SU-DHL-6 (cell line): ENCODE measurements at regions not wholly inside any gene's neighbourhood (a gene's known extent, or its start where the extent isn't known, plus 50 kb on each side); places are given as distances from the start of the nearest gene placed in this dataset.
"Not testable (repeated sequence)": the region's sequence is repeated elsewhere in the genome, so short reads cannot be mapped to it uniquely, and the experiment has no call there.

Experiments
- H2AFZ ChIP-seq: fragments of 200-600 bp; sonication (generic); 2 replicates; pipeline ENCODE4 v1.6.1; 2014; ENCODE audit warnings: low read depth, mild to moderate bottlenecking, moderate library complexity, mixed read lengths, antibody characterized with exemption, low read length; ENCODE audit not compliant: severe bottlenecking
- H3F3A ChIP-seq: fragments of 200-600 bp; shearing (Covaris generic); 2 replicates; pipeline ENCODE4 v1.6.0; 2016; ENCODE audit warnings: antibody characterized with exemption, mild to moderate bottlenecking; ENCODE audit not compliant: insufficient read depth
- H3K27ac ChIP-seq: fragments of 200-600 bp; sonication (generic); 2 replicates; pipeline ENCODE4 v1.5.1; 2016; ENCODE audit warnings: low read depth, mild to moderate bottlenecking, low read length, moderate library complexity, mixed read lengths
- H3K27me3 ChIP-seq: fragments of 200-600 bp; sonication (generic), shearing (Covaris generic); 2 replicates; pipeline ENCODE4 v1.6.0; 2014; ENCODE audit warnings: mild to moderate bottlenecking, low read length
- H3K36me3 ChIP-seq: fragments of 200-600 bp; sonication (generic); 2 replicates; pipeline ENCODE4 v1.6.1; 2014; ENCODE audit warnings: mild to moderate bottlenecking, low read length, mixed read lengths
- H3K4me2 ChIP-seq: fragments of 300-600, 200-600 bp; shearing (Covaris generic), sonication (generic); 2 replicates; pipeline ENCODE4 v1.6.0; 2014; ENCODE audit warnings: low read length, low read depth, mild to moderate bottlenecking; ENCODE audit not compliant: poor library complexity, severe bottlenecking
- H3K4me3 ChIP-seq: fragments of 200-600 bp; sonication (generic); 2 replicates; pipeline ENCODE4 v1.5.1; 2014; ENCODE audit warnings: antibody characterized with exemption, low read length, mild to moderate bottlenecking, mixed read lengths; ENCODE audit not compliant: insufficient read depth, poor library complexity, severe bottlenecking
- H3K79me2 ChIP-seq: fragments of 200-600 bp; sonication (generic); 2 replicates; pipeline ENCODE4 v1.6.1; 2014; ENCODE audit warnings: mild to moderate bottlenecking, low read length, moderate library complexity; ENCODE audit not compliant: insufficient read depth
- H3K9ac ChIP-seq: fragments of 200-600 bp; sonication (generic); 2 replicates; pipeline ENCODE4 v1.7.0; 2014; ENCODE audit warnings: mild to moderate bottlenecking, low read length
- H3K9me2 ChIP-seq: fragments of 200-600 bp; sonication (generic); replicated peaks from 2 replicates; pipeline ENCODE4 v1.6.1; 2014; ENCODE audit warnings: low read length; ENCODE audit not compliant: insufficient read depth
- H3K9me3 ChIP-seq: fragments of 200-600 bp; sonication (generic); 2 replicates; pipeline ENCODE4 v1.6.1; 2014; ENCODE audit warnings: low read length, mixed read lengths; ENCODE audit not compliant: insufficient read depth
- H4K20me1 ChIP-seq: fragments of 200-600 bp; sonication (generic); 2 replicates; pipeline ENCODE4 v1.6.1; 2014; ENCODE audit warnings: low read depth, mild to moderate bottlenecking, antibody characterized with exemption, low read length, moderate library complexity, mixed read lengths
- EZH2phosphoT487 ChIP-seq: fragments of 200-600 bp; sonication (generic), shearing (Covaris generic); conservative IDR thresholded peaks from 2 replicates; pipeline ENCODE4 v1.6.1; 2018; ENCODE audit warnings: mild to moderate bottlenecking, antibody characterized with exemption, low read length, moderate library complexity, mixed read lengths
- TF ChIP-seq, protein P1 (sequence below): fragments of 200-600 bp; sonication (generic); IDR thresholded peaks from one replicate; pipeline ENCODE4 v1.5.1; 2017; ENCODE audit warnings: antibody characterized with exemption, mild to moderate bottlenecking, low read length, moderate library complexity; ENCODE audit not compliant: insufficient read depth, poor library complexity, severe bottlenecking

DNA sequence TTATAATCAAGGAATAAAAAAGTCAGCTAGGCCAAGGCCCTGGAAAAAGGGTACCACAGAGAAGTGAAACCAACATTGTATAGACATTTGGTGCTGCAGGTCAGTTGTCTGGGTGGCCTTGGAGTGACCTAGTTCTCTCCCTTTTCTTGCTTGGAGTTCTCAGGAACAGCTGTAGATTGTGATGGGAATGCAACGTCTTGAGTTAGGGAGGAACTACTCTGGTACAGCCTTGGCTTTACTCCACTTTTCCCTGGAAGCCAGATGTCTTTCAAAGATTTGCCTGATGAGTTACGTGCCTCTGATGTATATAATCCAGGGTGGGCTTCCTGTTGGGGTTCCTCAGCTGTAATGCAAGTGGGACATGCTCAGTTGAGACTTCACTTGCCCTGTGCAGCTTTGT lies 694.7 kb downstream of the HTR1B start:
- Histone ChIP-seq H3K4me2 (no peak overlapping the region), H2AFZ (no peak overlapping the region), H3K79me2 (no peaks in the 10 kb centered on the region), H3K27me3 (no peaks in the 10 kb centered on the region), H3K27ac (no peak overlapping the region), H3K36me3 (no peaks in the 10 kb centered on the region), H4K20me1 (no peaks in the 10 kb centered on the region), H3K9me2 (no peaks in the 10 kb centered on the region), H3K9ac (no peak overlapping the region), H3K9me3 (no peaks in the 10 kb centered on the region), H3K4me3 (no peak overlapping the region), H3F3A (no peaks in the 10 kb centered on the region)
- TF ChIP-seq, protein P1, sequence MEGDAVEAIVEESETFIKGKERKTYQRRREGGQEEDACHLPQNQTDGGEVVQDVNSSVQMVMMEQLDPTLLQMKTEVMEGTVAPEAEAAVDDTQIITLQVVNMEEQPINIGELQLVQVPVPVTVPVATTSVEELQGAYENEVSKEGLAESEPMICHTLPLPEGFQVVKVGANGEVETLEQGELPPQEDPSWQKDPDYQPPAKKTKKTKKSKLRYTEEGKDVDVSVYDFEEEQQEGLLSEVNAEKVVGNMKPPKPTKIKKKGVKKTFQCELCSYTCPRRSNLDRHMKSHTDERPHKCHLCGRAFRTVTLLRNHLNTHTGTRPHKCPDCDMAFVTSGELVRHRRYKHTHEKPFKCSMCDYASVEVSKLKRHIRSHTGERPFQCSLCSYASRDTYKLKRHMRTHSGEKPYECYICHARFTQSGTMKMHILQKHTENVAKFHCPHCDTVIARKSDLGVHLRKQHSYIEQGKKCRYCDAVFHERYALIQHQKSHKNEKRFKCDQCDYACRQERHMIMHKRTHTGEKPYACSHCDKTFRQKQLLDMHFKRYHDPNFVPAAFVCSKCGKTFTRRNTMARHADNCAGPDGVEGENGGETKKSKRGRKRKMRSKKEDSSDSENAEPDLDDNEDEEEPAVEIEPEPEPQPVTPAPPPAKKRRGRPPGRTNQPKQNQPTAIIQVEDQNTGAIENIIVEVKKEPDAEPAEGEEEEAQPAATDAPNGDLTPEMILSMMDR: no peak
- no peak for TF ChIP-seq EZH2phosphoT487

DNA sequence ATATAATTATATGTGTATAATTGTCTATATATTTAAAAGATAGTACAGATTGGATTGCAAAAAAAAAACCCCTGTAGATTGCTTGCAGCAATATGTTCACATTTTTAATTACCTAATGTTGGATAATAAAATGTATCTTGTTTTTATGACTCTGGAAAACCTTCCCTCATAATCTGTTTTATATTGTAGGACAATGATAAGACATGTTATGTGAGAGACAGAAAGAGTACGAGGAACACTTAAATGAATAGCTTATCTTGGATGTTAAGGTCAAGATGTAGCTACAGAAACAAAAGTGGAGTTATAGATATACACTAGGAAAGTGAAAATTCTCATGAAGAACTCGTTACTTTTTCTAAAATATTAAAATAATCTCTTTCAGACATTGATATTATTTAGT lies 691.6 kb upstream of the IMPG1 start:
- H3K9me2 ChIP-seq: no peaks in the 10 kb centered on the region
- no peak overlapping the region for H3K4me2 ChIP-seq
- no peaks in the 10 kb centered on the region for H3K36me3 ChIP-seq
- no peak for TF ChIP-seq EZH2phosphoT487
- TF ChIP-seq, protein P1: no peak
- H4K20me1 ChIP-seq: no peaks in the 10 kb centered on the region
- H3K27ac ChIP-seq: no peak overlapping the region
- H3K9me3 ChIP-seq: no peaks in the 10 kb centered on the region
- H3K9ac ChIP-seq: no peak overlapping the region
- no peak overlapping the region for H3K4me3 ChIP-seq
- no peaks in the 10 kb centered on the region for H3K27me3 ChIP-seq
- no peaks in the 10 kb centered on the region for H3K79me2 ChIP-seq
- H2AFZ ChIP-seq: no peak overlapping the region
- H3F3A ChIP-seq: no peaks in the 10 kb centered on the region

DNA sequence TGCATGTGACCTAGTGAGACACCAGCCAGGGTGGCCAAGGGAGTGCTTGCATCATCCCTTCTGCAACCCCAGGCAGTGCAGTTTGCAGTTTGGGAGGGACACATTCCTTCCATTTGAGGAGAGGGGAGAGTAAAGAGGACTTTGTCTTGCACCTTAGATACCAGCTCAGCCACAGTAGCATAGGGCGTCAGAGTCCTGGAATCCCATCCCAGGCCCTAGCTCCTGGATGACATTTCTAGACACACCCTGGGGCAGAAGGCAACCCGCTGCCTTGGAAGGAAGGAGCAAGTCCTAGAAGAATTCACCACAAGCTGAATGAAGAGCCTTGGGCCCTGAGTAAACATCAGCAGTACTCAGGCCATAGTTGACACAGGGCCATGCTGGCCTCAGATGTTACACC lies 680.4 kb upstream of the IMPG1 start:
- Histone ChIP-seq H3K27ac (no peak overlapping the region), H3K4me2 (no peak overlapping the region), H4K20me1 (no peaks in the 10 kb centered on the region), H3K4me3 (no peak overlapping the region), H3F3A (no peaks in the 10 kb centered on the region), H3K9ac (no peak overlapping the region), H3K27me3 (no peaks in the 10 kb centered on the region), H3K36me3 (no peaks in the 10 kb centered on the region), H2AFZ (no peak overlapping the region), H3K79me2 (no peaks in the 10 kb centered on the region), H3K9me3 (no peaks in the 10 kb centered on the region), H3K9me2 (no peaks in the 10 kb centered on the region)
- TF ChIP-seq, protein P1: no peak
- TF ChIP-seq EZH2phosphoT487: no peak

DNA sequence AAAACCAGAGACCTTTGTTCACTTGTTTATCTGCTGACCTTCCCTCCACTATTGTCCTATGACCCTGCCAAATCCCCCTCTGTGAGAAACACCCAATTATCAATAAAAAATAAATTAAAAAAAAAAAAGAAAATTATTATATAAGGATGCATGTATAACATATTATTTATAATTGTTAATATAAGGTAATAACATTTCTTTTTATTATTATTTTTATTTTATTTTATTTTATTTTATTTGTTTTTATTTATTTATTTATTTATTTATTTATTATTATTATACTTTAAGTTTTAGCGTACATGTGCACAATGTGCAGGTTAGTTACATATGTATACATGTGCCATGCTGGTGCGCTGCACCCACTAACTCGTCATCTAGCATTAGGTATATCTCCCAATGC lies 672.9 kb upstream of the IMPG1 start:
- not testable (repeated sequence) for H3K4me2 ChIP-seq, H3K9me3 ChIP-seq, H4K20me1 ChIP-seq, H3F3A ChIP-seq, H3K9me2 ChIP-seq, H3K36me3 ChIP-seq, H3K27ac ChIP-seq, H2AFZ ChIP-seq, H3K4me3 ChIP-seq, H3K27me3 ChIP-seq, H3K9ac ChIP-seq, H3K79me2 ChIP-seq

DNA sequence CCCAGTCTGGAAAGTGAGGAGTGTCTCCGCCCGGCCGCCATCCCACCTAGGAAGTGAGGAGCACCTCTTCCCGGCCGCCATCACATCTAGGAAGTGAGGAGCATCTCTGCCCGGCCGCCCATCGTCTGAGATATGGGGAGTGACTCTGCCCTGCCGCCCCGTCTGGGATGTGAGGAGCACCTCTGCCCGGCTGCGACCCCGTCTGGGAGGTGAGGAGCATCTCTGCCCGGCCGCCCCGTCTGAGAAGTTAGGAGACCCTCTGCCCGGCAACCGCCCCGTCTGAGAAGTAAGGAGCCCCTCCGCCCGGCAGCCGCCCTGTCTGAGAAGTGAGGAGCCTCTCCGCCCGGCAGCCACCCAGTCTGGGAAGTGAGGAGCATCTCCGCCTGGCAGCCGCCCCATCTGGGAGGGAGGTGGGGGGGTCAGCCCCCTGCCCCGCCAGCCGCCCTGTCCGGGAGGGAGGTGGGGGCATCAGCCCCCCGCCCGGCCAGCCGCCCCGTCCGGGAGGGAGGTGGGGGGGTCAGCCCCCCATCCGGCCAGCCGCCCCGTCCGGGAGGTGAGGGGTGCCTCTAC lies 671.8 kb upstream of the IMPG1 start:
- H3K27me3 ChIP-seq, H3K9ac ChIP-seq, H2AFZ ChIP-seq, H4K20me1 ChIP-seq, H3K9me3 ChIP-seq, H3K9me2 ChIP-seq, H3F3A ChIP-seq, H3K4me2 ChIP-seq, H3K36me3 ChIP-seq, H3K4me3 ChIP-seq, H3K27ac ChIP-seq, H3K79me2 ChIP-seq: not testable (repeated sequence)
